OCI-LY7 (cell line): ENCODE measurements at regions not wholly inside any gene's neighbourhood (a gene's known extent, or its start where the extent isn't known, plus 50 kb on each side); places are given as distances from the start of the nearest gene placed in this dataset.

ENCODE experiments used
- BruUV-seq: library from RNA; stranded (reverse); fragments of 400-500 nt; replicated peaks from 2 replicates; lab custom pipeline; 2021; lab: Mats Ljungman, UMichigan
- CTCF ChIA-PET: fragments of 300-600 bp; sonication (Branson Sonifier 250); formaldehyde crosslinking; loops from one replicate; lab custom pipeline; 2022; ENCODE audit warnings: antibody characterized with exemption; ENCODE audit not compliant: unreplicated experiment; lab: Charles Lee
- POLR2A ChIA-PET: fragments of 300-600 bp; sonication (Branson Sonifier 250); formaldehyde crosslinking; loops from one replicate; lab custom pipeline; 2022; ENCODE audit warnings: antibody characterized with exemption; lab: Charles Lee
- DNase-seq: peaks from one replicate; pipeline ENCODE4 v3.0.0-alpha.2; 2015; ENCODE audit warnings: low spot score
- H2AFZ ChIP-seq: fragments of 200-600 bp; sonication (generic), shearing (Covaris generic); 2 replicates; pipeline ENCODE4 v1.6.1; 2014; ENCODE audit warnings: mild to moderate bottlenecking, antibody characterized with exemption, low read length, moderate library complexity
- H3K27ac ChIP-seq: fragments of 200-600 bp; sonication (generic); 2 replicates; pipeline ENCODE4 v1.5.1; 2014; ENCODE audit warnings: mixed run types, low read depth, mild to moderate bottlenecking, moderate library complexity, low read length, inconsistent platforms; ENCODE audit not compliant: poor library complexity, severe bottlenecking
- H3K36me3 ChIP-seq: fragments of 200-600 bp; sonication (generic); 2 replicates; pipeline ENCODE4 v1.6.1; 2014; ENCODE audit warnings: mild to moderate bottlenecking, antibody characterized with exemption, low read length, moderate library complexity, mixed read lengths; ENCODE audit not compliant: insufficient read depth
- H3K4me1 ChIP-seq: fragments of 200-600 bp; sonication (generic); 2 replicates; pipeline ENCODE4 v1.5.1; 2014; ENCODE audit warnings: mild to moderate bottlenecking, low read length; ENCODE audit not compliant: insufficient read depth, poor library complexity, severe bottlenecking
- H3K4me2 ChIP-seq: fragments of 200-600 bp; sonication (generic); 2 replicates; pipeline ENCODE4 v1.6.1; 2014; ENCODE audit warnings: mild to moderate bottlenecking, low read length
- H3K4me3 ChIP-seq: fragments of 200-600 bp; sonication (generic); 2 replicates; pipeline ENCODE4 v1.5.1; 2014; ENCODE audit warnings: mild to moderate bottlenecking, low read depth, low read length; ENCODE audit not compliant: poor library complexity, severe bottlenecking
- H3K79me2 ChIP-seq: fragments of 200-600 bp; sonication (generic); 2 replicates; pipeline ENCODE4 v1.6.1; 2016; ENCODE audit warnings: low read depth, mild to moderate bottlenecking, low read length, moderate library complexity, mixed read lengths; ENCODE audit not compliant: insufficient read depth
- H3K9me2 ChIP-seq: fragments of 200-600 bp; sonication (generic); 2 replicates; pipeline ENCODE4 v1.6.1; 2016; ENCODE audit warnings: mild to moderate bottlenecking, low read length, mixed read lengths; ENCODE audit not compliant: insufficient read depth
- H3K9me3 ChIP-seq: fragments of 200-600 bp; sonication (generic); 2 replicates; pipeline ENCODE4 v1.6.1; 2014; ENCODE audit warnings: mild to moderate bottlenecking, mixed run types, low read length, mixed read lengths
- H4K20me1 ChIP-seq: fragments of 200-600 bp; sonication (generic); 2 replicates; pipeline ENCODE4 v1.6.1; 2014; ENCODE audit warnings: mild to moderate bottlenecking, antibody characterized with exemption, low read length, moderate library complexity, mixed read lengths; ENCODE audit not compliant: insufficient read depth
- EZH2phosphoT487 ChIP-seq: fragments of 200-600 bp; sonication (generic); IDR thresholded peaks from 2 replicates; pipeline ENCODE4 v1.6.1; 2018; ENCODE audit warnings: low read depth, borderline replicate concordance, mild to moderate bottlenecking, mixed run types, antibody characterized with exemption, low read length, moderate library complexity, mixed read lengths
- intact Hi-C: fragments of 100-400 bp; cut with micrococcal nuclease; formaldehyde crosslinking; loops from one replicate; pipeline ENCODE4 v1.10.0; 2022; ENCODE audit not compliant: unreplicated experiment
- TF ChIP-seq, protein P1 (sequence below): fragments of 200-600 bp; sonication (generic); conservative IDR thresholded peaks from 2 replicates; pipeline ENCODE4 v1.5.1; 2014; ENCODE audit warnings: mild to moderate bottlenecking, antibody characterized with exemption, low read length, moderate library complexity, mixed read lengths

DNA sequence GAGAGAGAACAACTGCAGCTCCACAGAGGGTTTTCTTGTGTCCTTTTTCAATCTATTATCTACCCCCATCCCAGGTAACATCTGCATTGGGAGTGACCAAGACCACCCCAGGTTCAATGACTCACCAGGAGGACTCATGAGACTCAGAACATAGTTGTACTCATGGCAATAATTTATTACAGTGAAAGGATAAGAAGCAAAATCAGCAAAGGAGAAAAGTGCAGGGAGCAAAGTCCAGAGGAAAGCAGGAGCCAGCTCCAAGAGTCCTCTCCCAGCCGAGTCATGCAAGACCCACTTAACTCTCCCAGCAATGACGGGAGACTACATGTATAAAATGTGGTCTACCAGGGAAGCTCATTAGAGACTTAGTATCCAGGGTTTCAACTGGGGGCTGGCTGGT is 129.5 kb upstream of the RBPJ start:
- intact Hi-C loops = no loop called here
- no TSS peak for BruUV-seq
- H3K9me2 ChIP-seq = no peaks in the 10 kb centered on the region
- CTCF ChIA-PET = no interaction called here
- no peak overlapping the region for H2AFZ ChIP-seq
- H3K79me2 ChIP-seq = no peaks in the 10 kb centered on the region
- no peak overlapping the region for H3K27ac ChIP-seq
- POLR2A ChIA-PET = interaction anchor here (1.0 kb wide), 1 partner anchor 9 kb away, joined by 4 read pairs; no protein-coding TSS in a partner anchor
- no peak for TF ChIP-seq EZH2phosphoT487
- TF ChIP-seq, protein P1, sequence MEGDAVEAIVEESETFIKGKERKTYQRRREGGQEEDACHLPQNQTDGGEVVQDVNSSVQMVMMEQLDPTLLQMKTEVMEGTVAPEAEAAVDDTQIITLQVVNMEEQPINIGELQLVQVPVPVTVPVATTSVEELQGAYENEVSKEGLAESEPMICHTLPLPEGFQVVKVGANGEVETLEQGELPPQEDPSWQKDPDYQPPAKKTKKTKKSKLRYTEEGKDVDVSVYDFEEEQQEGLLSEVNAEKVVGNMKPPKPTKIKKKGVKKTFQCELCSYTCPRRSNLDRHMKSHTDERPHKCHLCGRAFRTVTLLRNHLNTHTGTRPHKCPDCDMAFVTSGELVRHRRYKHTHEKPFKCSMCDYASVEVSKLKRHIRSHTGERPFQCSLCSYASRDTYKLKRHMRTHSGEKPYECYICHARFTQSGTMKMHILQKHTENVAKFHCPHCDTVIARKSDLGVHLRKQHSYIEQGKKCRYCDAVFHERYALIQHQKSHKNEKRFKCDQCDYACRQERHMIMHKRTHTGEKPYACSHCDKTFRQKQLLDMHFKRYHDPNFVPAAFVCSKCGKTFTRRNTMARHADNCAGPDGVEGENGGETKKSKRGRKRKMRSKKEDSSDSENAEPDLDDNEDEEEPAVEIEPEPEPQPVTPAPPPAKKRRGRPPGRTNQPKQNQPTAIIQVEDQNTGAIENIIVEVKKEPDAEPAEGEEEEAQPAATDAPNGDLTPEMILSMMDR = no peak
- no peak overlapping the region for H3K4me3 ChIP-seq
- H3K9me3 ChIP-seq = no peaks in the 10 kb centered on the region
- H3K36me3 ChIP-seq = no peaks in the 10 kb centered on the region
- no peak for DNase-seq
- no peaks in the 10 kb centered on the region for H4K20me1 ChIP-seq
- H3K4me1 ChIP-seq = no peaks in the 10 kb centered on the region
- H3K4me2 ChIP-seq = no peak overlapping the region

DNA sequence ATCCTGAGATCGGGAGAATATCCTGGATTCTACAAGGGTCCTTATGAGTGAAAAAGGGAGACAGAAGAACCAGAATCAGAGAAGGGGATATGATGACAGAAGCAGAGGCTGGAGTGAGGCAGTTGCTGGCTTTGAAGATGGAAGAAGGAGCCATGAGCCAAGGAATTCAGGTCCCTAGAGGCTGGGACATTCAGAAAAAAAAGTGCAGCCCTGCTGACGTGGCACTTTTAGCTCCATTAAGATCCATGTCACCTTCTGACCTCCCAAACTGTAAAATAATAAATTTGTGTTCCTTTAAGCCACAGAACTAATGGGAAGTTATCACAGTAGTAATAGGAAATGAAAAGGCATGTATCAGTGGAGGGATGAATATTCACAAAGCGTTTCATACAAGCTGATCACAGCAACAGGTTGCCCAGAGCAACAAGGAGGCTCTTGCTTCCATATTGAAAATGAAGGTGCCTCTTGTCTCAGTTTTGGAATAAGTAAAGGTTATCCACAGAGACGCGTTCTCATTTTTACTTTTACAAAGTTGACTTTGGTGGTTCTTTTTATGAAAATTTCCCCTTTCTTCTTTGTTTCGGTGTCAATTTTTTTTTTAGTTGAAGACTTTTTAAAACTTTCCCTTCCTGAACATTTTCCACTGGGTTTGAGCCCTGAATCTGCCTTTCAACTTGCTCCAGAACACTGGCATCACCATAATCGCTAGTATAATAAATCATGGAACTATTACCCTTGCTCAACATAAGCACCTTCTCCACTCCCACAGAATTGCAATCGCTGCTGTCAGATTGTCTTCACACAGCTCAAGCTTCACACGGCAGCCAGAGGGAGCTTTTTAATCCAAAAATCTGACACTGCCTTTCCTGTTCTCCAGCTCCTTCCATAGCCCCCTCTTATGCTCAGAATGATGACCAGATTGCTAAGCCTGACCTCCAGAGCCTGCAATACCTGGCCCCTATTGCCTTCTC is 127.6 kb upstream of the RBPJ start:
- no peak for TF ChIP-seq EZH2phosphoT487
- TF ChIP-seq, protein P1 = no peak
- POLR2A ChIA-PET = interaction anchor here (0.6 kb wide), 1 partner anchor 209 kb away, joined by 3 read pairs; no protein-coding TSS in a partner anchor
- BruUV-seq = no TSS peak
- H3K36me3 ChIP-seq = no peaks in the 10 kb centered on the region
- no peak for DNase-seq
- intact Hi-C loops = no loop called here
- no peak overlapping the region for H2AFZ ChIP-seq
- no peaks in the 10 kb centered on the region for H3K79me2 ChIP-seq
- no peak overlapping the region for H3K27ac ChIP-seq
- H4K20me1 ChIP-seq = no peaks in the 10 kb centered on the region
- CTCF ChIA-PET = no interaction called here
- no peak overlapping the region for H3K4me3 ChIP-seq
- H3K4me1 ChIP-seq = peaks cover 8% of the 10 kb centered on the region
- no peak overlapping the region for H3K4me2 ChIP-seq
- H3K9me2 ChIP-seq = no peaks in the 10 kb centered on the region
- no peaks in the 10 kb centered on the region for H3K9me3 ChIP-seq

DNA sequence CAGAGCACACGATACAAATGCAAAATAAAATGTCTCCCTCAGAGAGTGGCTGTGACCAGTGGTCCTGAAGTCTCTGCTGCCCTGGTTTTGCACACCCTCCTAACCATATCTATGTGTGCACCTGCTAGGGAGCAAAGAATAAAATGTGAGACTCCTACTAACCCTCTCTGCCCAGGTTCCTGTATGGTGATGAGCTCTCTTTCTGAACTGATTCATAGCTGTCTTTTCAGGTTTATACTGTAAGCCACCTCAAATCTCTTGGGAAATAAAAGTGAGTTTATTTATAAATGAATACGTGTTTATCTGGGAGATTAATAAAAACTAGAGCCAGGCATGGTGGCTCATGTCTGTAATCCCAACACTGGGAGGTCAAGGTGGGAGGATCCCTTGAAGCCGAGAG is 126.0 kb upstream of the RBPJ start:
- Histone ChIP-seq H3K27ac (no peak overlapping the region), H3K79me2 (no peaks in the 10 kb centered on the region), H2AFZ (no peak overlapping the region), H3K36me3 (no peaks in the 10 kb centered on the region), H3K9me3 (no peaks in the 10 kb centered on the region), H3K9me2 (no peaks in the 10 kb centered on the region), H3K4me3 (no peak overlapping the region), H3K4me2 (no peak overlapping the region), H3K4me1 (peaks cover 8% of the 10 kb centered on the region), H4K20me1 (no peaks in the 10 kb centered on the region)
- no TSS peak for BruUV-seq
- ChIA-PET CTCF (no interaction called here), POLR2A (interaction anchor here (0.6 to 0.9 kb wide), 2 partner anchors 18 to 1486 kb away, joined by 3 to 5 read pairs; no protein-coding TSS in a partner anchor)
- intact Hi-C loops = no loop called here
- DNase-seq = no peak
- no peak for TF ChIP-seq EZH2phosphoT487
- TF ChIP-seq, protein P1 = no peak
